Activated naive CD4-positive, alpha-beta T cell (primary cell): ENCODE measurements at regions not wholly inside any gene's neighbourhood (a gene's known extent, or its start where the extent isn't known, plus 50 kb on each side); places are given as distances from the start of the nearest gene placed in this dataset.
"Not testable (repeated sequence)": the region's sequence is repeated elsewhere in the genome, so short reads cannot be mapped to it uniquely, and the experiment has no call there.

Source experiments
- DNase-seq, 4 experiments: peaks; one replicate each; lab custom pipeline; 2025; lab: John Stamatoyannopoulos, UW

DNA sequence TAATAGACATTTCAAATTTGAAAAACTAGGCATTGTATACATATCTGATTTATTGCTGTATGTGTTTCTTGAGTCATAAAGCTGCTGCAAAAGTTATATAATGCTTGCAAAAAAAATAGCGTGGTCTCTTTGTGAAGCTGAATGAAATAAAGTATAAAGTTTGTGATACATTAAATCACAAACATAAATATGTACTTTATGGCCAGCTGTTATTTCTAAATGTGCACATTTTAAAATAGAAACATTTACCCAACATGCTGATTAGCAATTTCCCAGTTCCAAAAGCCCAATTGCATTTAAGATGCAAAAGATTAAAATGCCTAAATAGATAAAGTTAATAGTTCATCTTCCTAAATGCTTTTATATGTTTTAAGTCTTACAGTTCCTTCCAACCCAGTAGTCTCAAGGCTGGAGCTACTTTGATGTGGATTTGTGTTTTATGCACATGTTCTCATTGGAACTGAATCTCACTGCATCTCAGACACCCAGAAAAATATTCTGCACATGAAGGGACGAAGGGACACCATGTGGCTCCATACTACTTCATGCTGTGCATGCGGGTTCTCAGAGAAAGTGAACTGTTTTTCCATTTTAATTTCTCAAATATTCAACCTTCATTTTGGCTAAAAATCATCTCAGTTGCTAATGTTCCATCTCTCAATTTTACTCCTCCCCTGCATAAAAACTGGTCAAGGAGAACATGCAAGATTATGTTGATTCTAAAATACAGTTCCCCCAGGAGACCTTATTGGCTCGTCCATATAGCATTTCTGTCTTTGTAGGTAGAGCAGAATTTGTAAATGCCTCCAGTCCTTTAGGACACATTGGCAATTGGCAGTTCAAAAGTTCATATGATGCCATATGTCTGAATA is 304.6 kb downstream of the MTX2 start:
- no peak for DNase-seq

GRCh38 chr2:176574484-176575236 is 305.4 kb downstream of the MTX2 start:
- DNase-seq: no peak

GRCh38 chr2:176575237-176575744 is 306.0 kb downstream of the MTX2 start:
- no peak for DNase-seq

DNA sequence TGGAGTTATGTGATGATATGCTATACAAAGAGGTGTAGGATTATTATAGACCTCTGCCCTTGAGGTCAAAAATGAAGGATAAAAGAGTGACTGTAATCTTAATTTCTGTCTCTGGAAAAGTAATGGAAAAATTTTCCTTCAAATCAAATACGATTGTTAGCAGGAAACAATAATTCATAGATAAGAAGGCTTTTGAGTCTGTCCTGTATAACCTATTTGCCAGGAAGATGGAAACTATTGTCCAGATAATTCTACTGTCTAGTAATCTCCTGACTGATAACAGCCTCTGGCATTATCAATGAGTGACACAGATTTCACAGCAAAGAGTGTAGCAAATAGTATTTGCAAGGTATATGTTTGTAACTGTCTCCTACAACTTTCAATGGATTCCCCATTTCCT is 307.8 kb downstream of the MTX2 start:
- DNase-seq: no peak

- DNase-seq: not testable (repeated sequence)
These were observed 309.1 kb downstream of the MTX2 start for GRCh38 chr2:176578292-176578691.

DNA sequence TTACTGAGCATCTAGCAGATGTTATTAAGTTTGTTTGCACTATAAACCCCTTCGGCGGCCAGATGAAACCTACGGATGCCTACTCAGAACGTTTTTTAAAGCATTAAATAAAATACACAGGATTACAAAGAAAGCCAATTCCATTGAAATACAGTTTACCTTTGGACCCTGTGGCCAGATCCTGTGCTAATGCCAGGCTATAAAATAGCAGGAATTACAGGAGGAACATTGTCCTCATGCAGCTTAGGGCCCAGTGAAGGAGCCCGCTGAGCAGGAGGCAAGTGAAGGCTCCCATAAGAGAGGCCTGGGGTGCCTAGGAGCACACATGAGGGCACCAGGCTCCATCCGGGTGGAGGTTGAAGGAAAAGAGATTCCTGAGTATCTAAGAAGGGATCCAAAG is 310.4 kb downstream of the MTX2 start:
- DNase-seq: no peak

- DNase-seq: no peak
These were observed 312.4 kb downstream of the MTX2 start for GRCh38 chr2:176581557-176582165.

GRCh38 chr2:176582176-176582575 is 312.9 kb downstream of the MTX2 start:
- no peak for DNase-seq

- no peak for DNase-seq
These were observed 313.8 kb downstream of the MTX2 start for GRCh38 chr2:176582990-176583481.

DNA sequence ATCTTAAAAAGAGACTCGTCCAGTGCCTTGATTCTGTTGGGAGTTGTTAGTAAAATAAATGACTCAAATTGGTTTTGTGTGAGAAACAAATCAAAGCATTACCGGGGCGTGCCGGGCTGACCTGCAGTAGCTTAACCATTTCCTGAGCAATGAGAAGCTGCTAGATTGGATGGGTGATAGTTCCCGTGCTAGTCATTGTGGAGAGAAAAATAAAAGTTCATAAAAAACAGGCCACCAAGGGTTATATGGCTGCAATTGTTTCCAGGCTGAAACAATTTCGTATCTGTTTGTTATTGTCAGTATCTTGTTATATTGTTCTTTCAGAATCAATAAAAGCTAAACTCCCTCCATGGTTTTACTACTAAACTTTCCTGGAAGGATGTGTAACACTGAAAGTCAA is 314.4 kb downstream of the MTX2 start:
- DNase-seq: no peak

GRCh38 chr2:176584333-176584732 is 315.1 kb downstream of the MTX2 start:
- DNase-seq: no peak

DNA sequence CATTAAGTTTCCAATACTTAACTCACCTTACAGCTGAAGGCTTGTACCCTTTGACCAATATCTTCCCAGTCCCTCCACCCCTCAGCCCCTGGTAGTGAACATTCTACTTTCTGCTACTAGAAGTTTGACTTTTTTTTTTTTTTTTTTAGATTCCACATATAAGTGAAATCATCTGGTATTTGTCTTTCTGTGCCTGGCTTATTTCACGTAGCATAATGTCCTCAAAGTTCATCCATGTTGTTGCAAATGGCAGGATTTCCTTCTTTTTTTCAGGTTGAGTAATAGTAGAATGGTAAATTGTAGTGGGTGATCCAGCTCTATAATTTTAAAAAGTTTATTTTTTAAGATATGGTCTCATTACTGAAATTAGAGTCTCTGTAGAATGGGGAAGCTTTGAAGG is 316.0 kb downstream of the MTX2 start:
- no peak for DNase-seq

DNA sequence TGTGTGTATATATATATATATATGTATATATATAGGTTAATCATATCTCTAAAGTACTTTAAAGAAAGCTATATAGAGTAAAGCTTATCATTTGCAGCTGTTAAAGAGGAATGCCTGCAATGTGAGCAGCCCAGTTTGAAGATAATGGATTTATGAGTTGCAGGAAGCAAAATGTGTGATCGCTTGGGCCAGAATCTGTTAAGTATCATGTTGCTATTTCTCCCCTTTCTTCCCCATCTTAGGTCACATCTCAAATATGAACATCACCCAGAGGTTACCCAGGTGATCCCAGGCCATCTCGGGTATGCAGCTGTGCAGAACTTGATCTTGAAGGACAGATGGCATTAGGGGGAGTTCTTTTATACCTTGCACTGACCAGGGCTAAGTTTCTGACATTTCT is 316.5 kb downstream of the MTX2 start:
- DNase-seq: no peak

- DNase-seq: no peak
These were observed 320.0 kb downstream of the MTX2 start for GRCh38 chr2:176589287-176589686.

GRCh38 chr2:176589825-176590440 is 320.7 kb downstream of the MTX2 start:
- DNase-seq: no peak

GRCh38 chr2:176592216-176592615 is 323.0 kb downstream of the MTX2 start:
- DNase-seq: no peak

DNA sequence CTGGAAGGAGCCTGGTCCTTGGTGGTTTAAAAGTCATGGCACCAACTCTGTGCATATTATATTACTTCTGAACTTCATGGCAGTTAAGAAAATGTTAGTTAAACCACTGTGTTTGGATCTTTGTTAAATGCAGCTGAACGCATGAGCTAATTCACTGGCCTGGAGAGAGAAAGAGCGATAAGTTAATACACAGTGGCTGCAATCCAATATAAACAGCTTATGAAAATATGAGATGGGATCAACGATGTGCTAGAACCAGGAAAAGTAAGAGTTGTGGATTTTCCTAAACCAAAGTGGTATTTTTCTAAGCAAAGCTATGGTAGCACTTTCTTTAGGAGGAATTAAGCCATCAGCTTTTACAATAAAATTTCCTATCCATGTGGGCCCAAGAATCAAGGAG is 326.7 kb downstream of the MTX2 start:
- DNase-seq: no peak

DNA sequence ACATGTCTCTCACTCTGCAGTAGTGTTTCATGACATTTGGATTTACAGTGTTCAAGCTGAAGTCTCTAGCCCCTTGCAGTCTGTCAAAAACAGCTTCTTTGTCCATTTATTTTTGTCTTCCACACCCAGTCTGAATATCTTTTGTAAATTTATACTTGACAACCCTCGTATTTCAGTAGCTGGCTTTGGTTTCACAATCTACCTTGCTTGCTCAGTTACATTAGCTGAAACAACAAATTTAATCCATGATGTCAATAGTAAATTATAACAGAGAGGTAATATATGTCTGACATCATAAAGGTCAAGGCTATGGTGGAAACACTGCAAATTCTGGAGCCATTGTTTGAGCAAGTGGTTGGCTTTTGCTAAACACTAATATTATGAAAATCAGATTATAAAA is 328.7 kb downstream of the MTX2 start:
- no peak for DNase-seq

GRCh38 chr2:176598351-176598750 is 329.1 kb downstream of the MTX2 start:
- DNase-seq: no peak

GRCh38 chr2:176599796-176600485 is 330.7 kb downstream of the MTX2 start:
- DNase-seq: no peak

GRCh38 chr2:176601066-176601465 is 331.8 kb downstream of the MTX2 start:
- no peak for DNase-seq
